GM21825 (cell line): ENCODE measurements at regions not wholly inside any gene's neighbourhood (a gene's known extent, or its start where the extent isn't known, plus 50 kb on each side); places are given as distances from the start of the nearest gene placed in this dataset.
A peak's percentile ranks its signal among the peaks of the same experiment; 100 is the strongest.

Experiments used
- ATAC-seq: cut with Tn5 transposase; IDR thresholded peaks from one replicate; pipeline ENCODE4 v1.9.1; 2021; ENCODE audit warnings: mild to moderate bottlenecking, moderate library complexity; ENCODE audit not compliant: unreplicated experiment

DNA sequence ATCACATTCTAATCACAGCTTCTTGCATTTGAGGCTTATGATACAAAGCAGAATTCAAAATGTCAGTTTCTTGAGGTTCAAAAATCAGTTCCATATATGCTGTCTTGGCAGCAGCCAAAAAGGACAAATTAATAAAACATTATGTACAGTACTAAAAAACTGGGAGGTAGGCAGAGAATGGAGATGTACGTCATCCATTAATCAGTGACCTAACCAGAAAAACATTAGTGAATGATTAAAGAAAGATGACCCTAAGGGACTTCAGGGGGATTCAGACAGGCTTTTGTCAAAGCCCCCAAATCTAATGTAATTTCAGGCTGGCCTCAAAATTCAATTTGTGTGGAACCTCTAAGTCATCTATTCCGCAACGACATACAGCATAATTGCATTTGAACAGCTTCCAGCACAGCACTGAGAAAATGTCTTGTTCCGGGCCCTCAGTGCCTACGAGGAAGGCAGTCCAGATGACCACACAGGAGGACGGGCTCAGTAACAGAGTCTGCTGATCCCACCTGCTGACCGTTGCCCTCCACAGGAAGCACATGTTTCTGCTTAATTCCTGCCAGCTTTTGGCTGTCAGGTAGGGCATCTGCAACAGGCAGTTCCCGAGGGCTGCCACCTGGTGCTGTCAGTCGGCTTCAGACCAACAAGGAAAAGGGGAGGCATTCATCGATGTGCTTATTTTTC lies 83.8 kb upstream of the HHIP start:
- ATAC-seq = no peak

DNA sequence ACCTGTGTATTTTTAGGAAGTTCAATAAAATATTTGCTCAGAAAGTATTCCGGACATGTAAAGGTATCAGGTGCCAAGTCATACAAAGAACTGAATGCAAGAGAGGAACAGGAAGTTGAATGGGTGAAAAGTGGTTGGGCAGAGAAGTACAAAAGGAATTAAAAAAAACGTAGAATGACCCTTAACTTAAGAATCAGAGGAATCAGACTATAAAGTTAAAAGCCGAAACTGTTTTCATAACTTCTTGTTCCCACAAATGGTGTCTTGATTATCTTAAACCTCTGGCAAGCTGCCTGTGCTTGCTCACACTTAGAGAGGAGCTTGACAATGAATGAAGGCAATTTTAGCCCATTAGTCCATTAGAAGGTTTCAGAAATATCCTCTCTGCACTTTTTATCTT lies 81.6 kb upstream of the HHIP start:
- ATAC-seq = no peak

DNA sequence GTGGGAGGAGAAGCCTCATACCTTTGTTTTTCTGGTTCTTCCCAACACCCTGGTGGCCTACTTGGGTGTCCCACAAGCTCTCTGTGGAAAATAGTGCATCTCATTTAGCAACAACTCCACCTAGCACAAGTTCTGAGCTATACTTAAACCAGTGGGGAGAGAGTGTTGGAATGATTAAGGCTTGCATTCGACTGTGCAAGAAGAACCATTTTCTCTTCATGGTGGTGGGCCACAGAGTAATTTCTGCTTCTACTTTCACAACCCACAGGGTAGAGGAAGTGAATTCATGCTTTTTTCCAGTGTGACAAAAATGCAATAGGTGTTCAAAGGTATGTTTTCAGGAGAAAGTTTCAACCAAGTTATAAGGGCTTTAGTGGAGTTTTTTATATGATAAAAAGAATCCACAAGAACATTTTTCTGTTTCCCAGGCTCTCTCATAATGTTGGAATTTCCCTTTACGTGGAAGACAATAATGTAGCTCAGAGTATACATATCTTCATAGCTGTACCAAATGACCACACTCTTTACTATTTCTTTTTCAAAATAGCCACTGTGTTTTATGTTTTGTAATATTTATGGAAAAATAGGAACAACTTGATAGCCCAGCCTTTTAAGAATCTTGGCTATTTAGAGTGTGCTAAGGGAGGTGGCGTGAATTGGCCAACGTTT lies 80.3 kb upstream of the HHIP start:
- no peak for ATAC-seq

GRCh38 chr4:144572660-144573059 lies 73.3 kb upstream of the HHIP start:
- no peak for ATAC-seq

- ATAC-seq = peak; percentile 68
Observed at GRCh38 chr4:144574000-144574399, 72.0 kb upstream of the HHIP start.

DNA sequence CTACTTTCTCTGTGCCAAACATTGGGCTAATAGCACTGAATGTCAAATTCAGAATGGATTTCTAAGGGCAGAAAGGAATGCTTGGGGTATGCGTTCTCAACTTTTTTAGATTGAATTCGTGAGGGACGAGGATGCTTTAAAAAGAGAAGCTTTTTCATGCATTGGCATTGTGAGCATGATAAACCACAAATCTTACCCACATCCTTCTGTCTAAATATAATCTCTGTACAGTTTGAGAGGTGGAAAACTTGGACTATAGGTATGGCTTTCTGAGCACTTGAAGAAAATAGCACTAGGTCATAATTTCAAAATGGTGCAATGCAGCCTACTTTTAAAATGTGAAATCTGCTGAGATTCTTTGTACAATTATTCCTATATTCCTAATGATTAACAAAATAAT lies 71.4 kb upstream of the HHIP start:
- no peak for ATAC-seq

DNA sequence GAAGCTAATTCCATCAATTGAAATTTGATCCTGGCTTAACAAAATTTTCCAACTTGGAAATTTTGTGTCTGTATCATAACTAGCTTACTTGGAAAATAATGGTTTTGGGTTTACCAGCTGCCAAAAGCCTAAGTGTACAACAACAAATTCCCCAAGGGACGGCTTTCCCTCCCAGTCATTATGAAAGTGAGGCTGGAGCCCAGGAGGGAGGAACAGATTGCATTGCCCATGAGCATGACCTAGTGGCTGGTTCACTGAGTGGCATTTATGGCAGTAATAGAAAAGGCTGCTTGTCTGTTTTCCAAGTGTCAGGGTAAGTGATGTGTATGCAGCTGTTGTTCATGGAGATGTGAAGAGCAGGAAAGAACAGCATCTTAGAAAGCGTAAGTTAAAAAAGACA lies 70.8 kb upstream of the HHIP start:
- peak; percentile 58 for ATAC-seq

DNA sequence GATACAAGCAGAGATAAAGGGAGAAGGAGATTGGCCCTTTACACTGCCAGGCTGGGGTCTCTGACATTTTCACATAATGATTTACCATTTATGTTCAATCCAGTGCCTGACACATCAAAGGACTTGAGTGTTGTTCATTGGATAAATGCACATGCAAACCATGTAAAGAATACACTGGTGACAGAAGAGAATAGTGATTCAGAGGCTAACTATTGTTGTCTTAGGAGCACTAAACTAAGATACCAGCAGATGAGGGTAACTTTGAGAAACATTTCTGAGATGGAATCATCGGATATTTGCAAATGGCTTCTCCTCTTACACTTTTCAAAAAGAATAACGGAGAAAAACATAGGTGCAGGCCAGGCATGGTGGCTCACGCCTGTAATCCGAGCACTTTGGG lies 67.3 kb upstream of the HHIP start:
- no peak for ATAC-seq

GRCh38 chr4:144579411-144580030 lies 66.4 kb upstream of the HHIP start:
- ATAC-seq = no peak

- ATAC-seq = no peak
Observed at GRCh38 chr4:144580430-144580829, 65.5 kb upstream of the HHIP start.

DNA sequence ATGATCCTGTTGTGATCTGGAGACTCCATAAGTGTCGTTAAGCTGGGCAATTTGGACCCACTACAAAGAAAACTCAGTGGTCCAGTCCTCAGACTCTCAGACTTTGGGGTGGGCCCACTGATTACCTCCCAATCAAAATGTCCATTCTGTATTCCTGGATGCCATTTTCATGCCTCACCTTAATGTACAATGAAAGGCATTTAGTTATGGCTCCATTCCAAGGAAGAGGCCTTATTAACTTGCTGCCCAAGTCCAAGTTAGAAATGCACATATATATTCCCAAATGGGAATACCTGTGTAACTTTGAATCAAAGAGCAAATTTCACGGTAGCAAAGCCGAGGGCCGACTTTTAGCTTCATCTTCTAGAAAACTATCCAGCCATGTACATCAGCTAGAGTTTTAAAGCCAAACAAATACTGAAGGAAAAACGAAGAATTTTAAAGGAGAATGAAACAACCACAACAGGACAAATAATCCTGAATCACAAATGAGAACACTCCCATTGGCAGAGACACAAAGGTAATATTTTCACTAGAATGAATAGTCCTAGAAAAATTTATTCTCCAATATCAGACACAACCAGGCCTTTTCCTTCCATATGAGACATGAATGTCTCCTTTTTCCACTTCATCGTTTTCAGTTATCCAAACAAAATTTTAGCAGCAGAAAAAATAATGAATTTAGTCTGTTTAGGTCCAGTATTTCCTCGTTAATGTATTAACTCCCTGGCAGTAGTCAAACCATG lies 63.7 kb upstream of the HHIP start:
- ATAC-seq = no peak

DNA sequence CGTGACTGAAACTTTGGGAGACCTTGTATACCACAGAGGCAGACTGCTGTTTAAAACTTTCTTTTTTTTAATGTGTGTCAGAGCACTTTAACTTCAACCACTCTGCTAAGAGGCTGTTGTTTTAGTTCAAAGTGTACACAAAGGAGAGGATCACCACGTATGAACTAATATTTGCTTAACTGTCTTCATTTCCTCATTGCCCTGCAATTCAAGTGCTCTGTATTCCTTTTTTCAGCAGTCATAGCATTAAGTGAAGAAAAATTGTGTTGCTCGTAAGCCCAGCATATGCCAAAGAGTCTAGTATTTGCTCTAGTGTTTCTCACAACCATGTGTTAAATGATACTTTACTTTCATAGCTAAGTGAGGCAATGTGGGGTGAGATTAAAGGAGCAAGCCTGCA lies 63.0 kb upstream of the HHIP start:
- no peak for ATAC-seq

DNA sequence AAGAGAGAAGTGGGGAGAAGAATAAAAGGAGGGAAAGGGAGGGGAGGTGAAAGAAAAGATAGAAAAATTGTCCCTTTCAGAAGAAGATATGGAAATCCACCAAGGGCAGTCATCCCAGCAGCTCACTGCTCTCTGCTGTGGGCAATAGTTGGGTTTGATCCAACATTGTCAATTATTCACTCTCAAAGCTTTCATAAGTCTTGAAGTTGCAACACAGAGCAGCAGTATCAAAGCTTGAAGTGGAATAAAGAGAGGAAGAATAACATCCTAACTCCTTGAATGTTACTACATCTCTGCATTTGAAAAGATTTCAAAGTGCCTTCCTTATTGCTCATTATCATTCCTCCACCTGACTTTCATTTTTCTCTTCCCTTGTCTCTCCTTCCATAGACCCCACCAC lies 62.3 kb upstream of the HHIP start:
- ATAC-seq = no peak

- no peak for ATAC-seq
Observed at GRCh38 chr4:144584428-144584827, 61.5 kb upstream of the HHIP start.

DNA sequence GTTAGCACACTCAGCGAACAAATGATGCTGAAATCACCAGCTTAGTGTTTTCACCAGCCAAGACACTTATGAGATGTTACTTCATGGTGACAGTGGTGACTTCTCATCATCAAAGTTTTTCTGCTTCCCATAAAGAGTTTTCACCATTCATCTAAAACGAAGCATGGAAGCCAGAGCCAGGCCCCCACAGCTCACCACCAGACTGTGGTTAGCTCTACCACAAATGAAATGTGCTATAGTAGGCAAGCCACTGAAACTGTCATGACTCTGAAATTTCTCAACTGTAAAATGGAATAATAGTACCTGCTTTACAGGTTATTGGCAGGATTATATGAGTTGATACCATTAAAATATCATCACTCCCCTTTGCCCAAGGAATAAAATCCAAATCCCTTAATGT lies 56.4 kb upstream of the HHIP start:
- ATAC-seq = no peak

DNA sequence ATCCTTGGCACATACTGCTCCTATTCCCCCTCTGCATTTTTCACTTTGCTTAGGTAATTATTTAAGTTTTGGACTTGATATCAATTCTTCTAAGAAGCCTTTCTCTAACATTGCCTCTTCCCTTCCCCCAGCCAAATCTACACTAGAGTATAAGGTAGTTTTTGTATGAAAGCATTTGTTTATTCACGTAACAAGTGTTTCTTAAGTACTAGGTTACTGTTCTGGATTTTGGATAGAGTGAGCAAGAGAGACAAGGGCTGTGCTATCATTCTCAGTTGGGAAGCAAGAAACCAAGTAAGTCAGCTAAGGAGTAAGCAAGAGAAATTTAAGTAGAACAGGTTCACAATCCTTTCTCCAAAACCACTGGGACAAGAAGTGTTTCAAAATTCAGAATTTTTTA lies 55.9 kb upstream of the HHIP start:
- no peak for ATAC-seq

DNA sequence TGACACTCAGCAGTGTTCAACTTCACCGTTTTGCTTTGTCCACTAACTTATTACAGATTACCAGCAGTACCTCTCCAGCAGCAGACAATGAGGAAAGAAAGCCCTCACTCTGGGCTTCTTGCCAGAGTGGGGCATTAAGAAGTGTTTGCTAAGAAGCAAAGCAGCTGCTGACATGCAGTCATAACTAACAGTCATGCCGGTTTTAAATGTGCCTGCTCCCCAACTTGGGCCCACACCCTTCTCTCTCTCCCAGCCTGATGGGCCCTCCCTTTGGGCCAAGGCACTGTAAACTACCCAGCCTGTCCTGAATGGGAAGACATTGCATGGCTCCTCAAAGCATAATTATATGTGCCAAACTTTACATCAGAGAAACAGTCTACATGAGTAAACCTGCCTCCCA lies 54.6 kb upstream of the HHIP start:
- ATAC-seq = no peak

DNA sequence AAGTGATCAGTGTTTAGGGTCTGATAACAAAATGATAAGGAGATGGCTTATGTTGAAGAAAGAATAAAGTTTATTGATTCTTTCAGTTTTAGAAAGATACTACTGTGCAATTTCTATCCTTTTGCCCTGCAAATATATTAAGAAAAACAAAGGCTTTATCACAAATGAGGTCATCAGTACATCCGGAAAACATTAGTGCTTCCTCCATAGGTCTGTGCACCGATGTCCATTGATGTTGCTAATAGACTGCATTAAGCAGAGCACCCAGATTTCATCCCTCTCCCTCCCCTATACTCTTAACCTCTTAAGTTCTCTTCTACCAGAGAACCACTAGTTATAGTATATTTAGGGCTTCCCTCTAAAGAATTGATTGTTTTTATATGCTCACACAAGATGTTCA lies 53.7 kb upstream of the HHIP start:
- ATAC-seq = no peak

DNA sequence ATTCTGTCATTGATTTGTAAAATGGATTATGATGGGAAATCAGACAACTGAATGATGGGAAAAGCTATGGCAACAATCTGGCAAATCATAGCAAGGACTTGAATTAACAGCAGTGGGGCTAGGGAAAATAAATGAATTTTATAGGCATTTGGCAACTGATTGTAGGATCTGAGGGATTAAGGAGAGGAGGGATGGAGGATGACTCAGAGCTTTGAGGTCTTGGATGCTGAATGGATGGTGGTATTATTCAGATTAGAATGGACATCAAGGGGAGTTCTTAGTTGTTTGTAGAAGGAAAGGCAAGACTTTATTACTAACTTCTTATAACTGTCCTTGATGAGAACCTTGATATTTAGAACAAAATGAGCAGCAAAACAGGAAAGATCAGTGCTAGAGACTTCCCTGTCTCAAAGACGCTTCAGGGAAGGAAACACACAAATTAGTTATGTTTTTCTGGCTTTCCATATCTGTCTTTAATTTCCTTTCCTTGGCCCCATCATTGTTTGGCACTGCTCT lies 51.4 kb upstream of the HHIP start:
- ATAC-seq = no peak

DNA sequence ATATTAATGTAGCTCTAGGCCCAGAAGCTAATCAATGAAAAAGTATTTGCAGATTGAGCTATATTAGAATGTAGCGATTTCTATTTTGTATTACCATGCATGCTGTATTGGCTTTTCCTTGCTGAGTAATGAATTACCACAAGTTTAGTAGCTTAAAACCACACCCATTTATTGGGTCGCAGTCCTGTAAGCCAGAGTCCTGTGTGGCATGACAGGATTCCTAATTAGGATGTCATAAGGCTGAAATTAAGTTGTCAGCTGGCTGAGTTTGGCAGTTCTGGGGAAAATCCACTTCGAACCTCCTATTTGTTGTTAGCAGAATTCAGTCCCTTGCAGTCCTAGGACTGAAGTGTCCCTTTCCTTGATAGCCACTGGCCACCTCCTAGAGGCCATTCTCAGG lies 50.3 kb upstream of the HHIP start:
- no peak for ATAC-seq
